GM23338 (cell line): ENCODE measurements at regions not wholly inside any gene's neighbourhood (a gene's known extent, or its start where the extent isn't known, plus 50 kb on each side); places are given as distances from the start of the nearest gene placed in this dataset.

Experiments
- ATAC-seq: fragments of 200-7000 bp; cut with Tn5 transposase; 3 replicates; pipeline ENCODE4 v1.9.1; 2020
- DNase-seq: peaks from one replicate; pipeline ENCODE4 v3.0.0-alpha.2; 2015; ENCODE audit warnings: low spot score
- H2AFZ ChIP-seq: fragments of 200-600 bp; sonication (generic); 2 replicates; pipeline ENCODE4 v1.8.0; 2016; ENCODE audit warnings: antibody characterized with exemption, mild to moderate bottlenecking, moderate library complexity
- H3F3A ChIP-seq: fragments of 200-600 bp; sonication (generic); replicated peaks from 2 replicates; pipeline ENCODE4 v1.8.0; 2017; ENCODE audit warnings: antibody characterized with exemption, mixed run types, low read depth
- H3K27ac ChIP-seq: fragments of 200-600 bp; sonication (generic); 2 replicates; pipeline ENCODE4 v1.6.1; 2016; ENCODE audit warnings: low read depth
- H3K27me3 ChIP-seq: fragments of 200-600 bp; sonication (generic); 2 replicates; pipeline ENCODE4 v1.8.0; 2016; ENCODE audit warnings: mild to moderate bottlenecking, mixed run types, moderate library complexity; ENCODE audit not compliant: insufficient read depth
- H3K36me3 ChIP-seq: fragments of 200-600 bp; sonication (generic); 2 replicates; pipeline ENCODE4 v1.8.0; 2016; ENCODE audit warnings: mild to moderate bottlenecking; ENCODE audit not compliant: insufficient read depth
- H3K4me1 ChIP-seq: fragments of 200-600 bp; sonication (generic); 2 replicates; pipeline ENCODE4 v1.8.0; 2016; ENCODE audit warnings: mild to moderate bottlenecking, moderate library complexity; ENCODE audit not compliant: insufficient read depth
- H3K4me2 ChIP-seq: fragments of 200-600 bp; sonication (generic); 2 replicates; pipeline ENCODE4 v1.7.1; 2017; ENCODE audit warnings: mixed run types
- H3K4me3 ChIP-seq: fragments of 200-600 bp; sonication (generic); 2 replicates; pipeline ENCODE4 v1.6.1; 2016; ENCODE audit warnings: mixed run types
- H3K79me2 ChIP-seq: fragments of 200-600 bp; sonication (generic); replicated peaks from 2 replicates; pipeline ENCODE4 v1.8.0; 2017; ENCODE audit warnings: mild to moderate bottlenecking; ENCODE audit not compliant: insufficient read depth
- H3K9me2 ChIP-seq: fragments of 200-600 bp; sonication (generic); 2 replicates; pipeline ENCODE4 v1.8.0; 2017; ENCODE audit not compliant: insufficient read depth
- H4K20me1 ChIP-seq: fragments of 200-600 bp; sonication (generic); replicated peaks from 2 replicates; pipeline ENCODE4 v1.8.0; 2017; ENCODE audit warnings: mild to moderate bottlenecking; ENCODE audit not compliant: insufficient read depth
- H3K27ac Mint-ChIP-seq: 2 replicates; pipeline ENCODE4 v1.8.0; 2020; ENCODE audit warnings: inconsistent platforms, mild to moderate bottlenecking, moderate library complexity, mixed read lengths
- H3K27me3 Mint-ChIP-seq: 3 replicates; pipeline ENCODE4 v1.8.0; 2022; ENCODE audit warnings: low read depth, mild to moderate bottlenecking, moderate library complexity, mixed read lengths, inconsistent platforms; ENCODE audit not compliant: insufficient read depth, poor library complexity
- H3K36me3 Mint-ChIP-seq: 3 replicates; pipeline ENCODE4 v1.8.0; 2021; ENCODE audit warnings: low read depth, mild to moderate bottlenecking, inconsistent platforms, moderate library complexity, mixed read lengths
- H3K4me1 Mint-ChIP-seq: 3 replicates; pipeline ENCODE4 v1.8.0; 2020; ENCODE audit warnings: mild to moderate bottlenecking, inconsistent platforms, mixed read lengths
- H3K4me3 Mint-ChIP-seq: 3 replicates; pipeline ENCODE4 v1.8.0; 2021; ENCODE audit warnings: moderate library complexity, mild to moderate bottlenecking, inconsistent platforms, mixed read lengths
- H3K9me3 Mint-ChIP-seq: 3 replicates; pipeline ENCODE4 v1.8.0; 2020; ENCODE audit warnings: moderate library complexity, mild to moderate bottlenecking, inconsistent platforms, mixed read lengths
- CREB1 ChIP-seq: fragments of 250-450 bp; sonication (Bioruptor Pico); IDR thresholded peaks from 2 replicates; pipeline ENCODE4 v1.5.0; 2020; ENCODE audit warnings: low read depth, mild to moderate bottlenecking, moderate library complexity
- CTCF ChIP-seq, 2 experiments: fragments of 200-600 bp in 1 of 2; sonication (generic) in 1 of 2; conservative IDR thresholded peaks; 2 replicates each; pipeline versions ENCODE4 v1.5.1 to v1.6.1; 2016 to 2017; ENCODE audit warnings: antibody characterized with exemption in 2 of 2, low read depth in 2 of 2, mild to moderate bottlenecking in 2 of 2, moderate library complexity in 1 of 2
- EZH2 ChIP-seq: fragments of 200-600 bp; sonication (generic); IDR thresholded peaks from one replicate; pipeline ENCODE4 v1.8.0; 2017; ENCODE audit warnings: antibody characterized with exemption, mild to moderate bottlenecking, low read depth; ENCODE audit not compliant: unreplicated experiment
- EZH2phosphoT487 ChIP-seq: fragments of 200-600 bp; sonication (generic); IDR thresholded peaks from one replicate; pipeline ENCODE4 v1.8.1; 2018; ENCODE audit warnings: antibody characterized with exemption; ENCODE audit not compliant: unreplicated experiment
- JUNB ChIP-seq: IDR thresholded peaks from one replicate; pipeline ENCODE4 v1.6.1; 2016; ENCODE audit warnings: antibody characterized with exemption; ENCODE audit not compliant: unreplicated experiment
- NANOG ChIP-seq: IDR thresholded peaks from 2 replicates; pipeline ENCODE4 v1.6.1; 2016; ENCODE audit warnings: antibody characterized with exemption, borderline replicate concordance
- POLR2AphosphoS5 ChIP-seq: IDR thresholded peaks from 2 replicates; pipeline ENCODE4 v1.6.1; 2016; ENCODE audit warnings: antibody characterized with exemption, low read depth
- REST ChIP-seq: IDR thresholded peaks from one replicate; pipeline ENCODE4 v1.6.1; 2018; ENCODE audit warnings: antibody characterized with exemption; ENCODE audit not compliant: unreplicated experiment
- STAT1 ChIP-seq: IDR thresholded peaks from one replicate; pipeline ENCODE4 v1.6.1; 2016; ENCODE audit warnings: antibody characterized with exemption; ENCODE audit not compliant: unreplicated experiment
- ZNF114 ChIP-seq: fragments of 250-450 bp; sonication (Bioruptor Pico); IDR thresholded peaks from 2 replicates; pipeline ENCODE4 v1.5.0; 2020; ENCODE audit warnings: mild to moderate bottlenecking, moderate library complexity
- ZNF331 ChIP-seq: fragments of 250-450 bp; sonication (Bioruptor Pico); IDR thresholded peaks from 2 replicates; pipeline ENCODE4 v1.5.0; 2020; ENCODE audit warnings: low read depth, mild to moderate bottlenecking, moderate library complexity
- TF ChIP-seq, protein P1 (sequence below): fragments of 250-450 bp; sonication (Bioruptor Pico); IDR thresholded peaks from 2 replicates; pipeline ENCODE4 v1.5.0; 2020; ENCODE audit warnings: mild to moderate bottlenecking, moderate library complexity
- TF ChIP-seq, protein P2 (sequence below): IDR thresholded peaks from 2 replicates; pipeline ENCODE4 v1.6.1; 2016; ENCODE audit warnings: antibody characterized with exemption

- TF ChIP-seq POLR2AphosphoS5 (no peak), ZNF331 (no peak), ZNF114 (CRISPR knock-in tag) (no peak), CREB1 (CRISPR knock-in tag) (no peak)
- TF ChIP-seq, protein P1, sequence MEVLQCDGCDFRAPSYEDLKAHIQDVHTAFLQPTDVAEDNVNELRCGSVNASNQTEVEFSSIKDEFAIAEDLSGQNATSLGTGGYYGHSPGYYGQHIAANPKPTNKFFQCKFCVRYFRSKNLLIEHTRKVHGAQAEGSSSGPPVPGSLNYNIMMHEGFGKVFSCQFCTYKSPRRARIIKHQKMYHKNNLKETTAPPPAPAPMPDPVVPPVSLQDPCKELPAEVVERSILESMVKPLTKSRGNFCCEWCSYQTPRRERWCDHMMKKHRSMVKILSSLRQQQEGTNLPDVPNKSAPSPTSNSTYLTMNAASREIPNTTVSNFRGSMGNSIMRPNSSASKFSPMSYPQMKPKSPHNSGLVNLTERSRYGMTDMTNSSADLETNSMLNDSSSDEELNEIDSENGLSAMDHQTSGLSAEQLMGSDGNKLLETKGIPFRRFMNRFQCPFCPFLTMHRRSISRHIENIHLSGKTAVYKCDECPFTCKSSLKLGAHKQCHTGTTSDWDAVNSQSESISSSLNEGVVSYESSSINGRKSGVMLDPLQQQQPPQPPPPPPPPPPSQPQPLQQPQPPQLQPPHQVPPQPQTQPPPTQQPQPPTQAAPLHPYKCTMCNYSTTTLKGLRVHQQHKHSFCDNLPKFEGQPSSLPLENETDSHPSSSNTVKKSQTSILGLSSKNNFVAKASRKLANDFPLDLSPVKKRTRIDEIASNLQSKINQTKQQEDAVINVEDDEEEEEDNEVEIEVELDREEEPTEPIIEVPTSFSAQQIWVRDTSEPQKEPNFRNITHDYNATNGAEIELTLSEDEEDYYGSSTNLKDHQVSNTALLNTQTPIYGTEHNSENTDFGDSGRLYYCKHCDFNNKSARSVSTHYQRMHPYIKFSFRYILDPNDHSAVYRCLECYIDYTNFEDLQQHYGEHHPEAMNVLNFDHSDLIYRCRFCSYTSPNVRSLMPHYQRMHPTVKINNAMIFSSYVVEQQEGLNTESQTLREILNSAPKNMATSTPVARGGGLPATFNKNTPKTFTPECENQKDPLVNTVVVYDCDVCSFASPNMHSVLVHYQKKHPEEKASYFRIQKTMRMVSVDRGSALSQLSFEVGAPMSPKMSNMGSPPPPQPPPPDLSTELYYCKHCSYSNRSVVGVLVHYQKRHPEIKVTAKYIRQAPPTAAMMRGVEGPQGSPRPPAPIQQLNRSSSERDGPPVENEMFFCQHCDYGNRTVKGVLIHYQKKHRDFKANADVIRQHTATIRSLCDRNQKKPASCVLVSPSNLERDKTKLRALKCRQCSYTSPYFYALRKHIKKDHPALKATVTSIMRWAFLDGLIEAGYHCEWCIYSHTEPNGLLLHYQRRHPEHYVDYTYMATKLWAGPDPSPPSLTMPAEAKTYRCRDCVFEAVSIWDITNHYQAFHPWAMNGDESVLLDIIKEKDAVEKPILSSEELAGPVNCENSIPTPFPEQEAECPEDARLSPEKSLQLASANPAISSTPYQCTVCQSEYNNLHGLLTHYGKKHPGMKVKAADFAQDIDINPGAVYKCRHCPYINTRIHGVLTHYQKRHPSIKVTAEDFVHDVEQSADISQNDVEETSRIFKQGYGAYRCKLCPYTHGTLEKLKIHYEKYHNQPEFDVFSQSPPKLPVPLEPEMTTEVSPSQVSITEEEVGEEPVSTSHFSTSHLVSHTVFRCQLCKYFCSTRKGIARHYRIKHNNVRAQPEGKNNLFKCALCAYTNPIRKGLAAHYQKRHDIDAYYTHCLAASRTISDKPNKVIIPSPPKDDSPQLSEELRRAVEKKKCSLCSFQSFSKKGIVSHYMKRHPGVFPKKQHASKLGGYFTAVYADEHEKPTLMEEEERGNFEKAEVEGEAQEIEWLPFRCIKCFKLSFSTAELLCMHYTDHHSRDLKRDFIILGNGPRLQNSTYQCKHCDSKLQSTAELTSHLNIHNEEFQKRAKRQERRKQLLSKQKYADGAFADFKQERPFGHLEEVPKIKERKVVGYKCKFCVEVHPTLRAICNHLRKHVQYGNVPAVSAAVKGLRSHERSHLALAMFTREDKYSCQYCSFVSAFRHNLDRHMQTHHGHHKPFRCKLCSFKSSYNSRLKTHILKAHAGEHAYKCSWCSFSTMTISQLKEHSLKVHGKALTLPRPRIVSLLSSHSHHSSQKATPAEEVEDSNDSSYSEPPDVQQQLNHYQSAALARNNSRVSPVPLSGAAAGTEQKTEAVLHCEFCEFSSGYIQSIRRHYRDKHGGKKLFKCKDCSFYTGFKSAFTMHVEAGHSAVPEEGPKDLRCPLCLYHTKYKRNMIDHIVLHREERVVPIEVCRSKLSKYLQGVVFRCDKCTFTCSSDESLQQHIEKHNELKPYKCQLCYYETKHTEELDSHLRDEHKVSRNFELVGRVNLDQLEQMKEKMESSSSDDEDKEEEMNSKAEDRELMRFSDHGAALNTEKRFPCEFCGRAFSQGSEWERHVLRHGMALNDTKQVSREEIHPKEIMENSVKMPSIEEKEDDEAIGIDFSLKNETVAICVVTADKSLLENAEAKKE = no peak
Observed at GRCh38 chr11:69943506-69943905, 124.3 kb upstream of the FGF3 start (continued).

- no peaks in the 10 kb centered on the region for H3K9me3 Mint-ChIP-seq
- Histone ChIP-seq H3K27ac (no peak overlapping the region), H3K36me3 (no peaks in the 10 kb centered on the region), H3K4me3 (no peak overlapping the region), H3K27me3 (no peaks in the 10 kb centered on the region), H3K9me2 (no peaks in the 10 kb centered on the region), H2AFZ (no peak overlapping the region), H3K4me1 (no peaks in the 10 kb centered on the region; the same call in 1 of the 2 replicates), H4K20me1 (no peaks in the 10 kb centered on the region), H3K4me2 (no peak overlapping the region), H3F3A (0 out of 2 replicates have a peak, but pooled peaks cover 3% of the 10 kb centered on the region), H3K79me2 (no peaks in the 10 kb centered on the region)
- H3K4me1 Mint-ChIP-seq = peaks cover 12% of the 10 kb centered on the region
- no peak overlapping the region for H3K4me3 Mint-ChIP-seq
- ATAC-seq (no peak), DNase-seq (no peak)
- H3K27me3 Mint-ChIP-seq = peaks cover 3% of the 10 kb centered on the region
- H3K27ac Mint-ChIP-seq = no peak overlapping the region
- no peaks in the 10 kb centered on the region; the same call in 2 of the 3 replicates for H3K36me3 Mint-ChIP-seq
- TF ChIP-seq ZNF114 (CRISPR knock-in tag) (no peak), CTCF (conservative IDR thresholded peaks at IDR 0.05; ENCODE audit: low read depth in 2 of 2) (no peak), EZH2 (no peak), REST (no peak), JUNB (no peak), CREB1 (CRISPR knock-in tag) (no peak), ZNF331 (no peak), STAT1 (no peak), EZH2phosphoT487 (no peak), POLR2AphosphoS5 (no peak), NANOG (no peak)
- TF ChIP-seq, protein P2, sequence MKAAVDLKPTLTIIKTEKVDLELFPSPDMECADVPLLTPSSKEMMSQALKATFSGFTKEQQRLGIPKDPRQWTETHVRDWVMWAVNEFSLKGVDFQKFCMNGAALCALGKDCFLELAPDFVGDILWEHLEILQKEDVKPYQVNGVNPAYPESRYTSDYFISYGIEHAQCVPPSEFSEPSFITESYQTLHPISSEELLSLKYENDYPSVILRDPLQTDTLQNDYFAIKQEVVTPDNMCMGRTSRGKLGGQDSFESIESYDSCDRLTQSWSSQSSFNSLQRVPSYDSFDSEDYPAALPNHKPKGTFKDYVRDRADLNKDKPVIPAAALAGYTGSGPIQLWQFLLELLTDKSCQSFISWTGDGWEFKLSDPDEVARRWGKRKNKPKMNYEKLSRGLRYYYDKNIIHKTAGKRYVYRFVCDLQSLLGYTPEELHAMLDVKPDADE = no peak
Observed at GRCh38 chr11:69944146-69944795, 125.1 kb upstream of the FGF3 start.
